K562 (cell line): ENCODE measurements at regions not wholly inside any gene's neighbourhood (a gene's known extent, or its start where the extent isn't known, plus 50 kb on each side); places are given as distances from the start of the nearest gene placed in this dataset.

Source experiments
- NFE2 ChIP-seq: IDR thresholded peaks from 2 replicates; pipeline ENCODE4 v1.6.1; 2014; ENCODE audit warnings: antibody characterized with exemption, low read depth
- TF ChIP-seq, protein P1 (sequence below), 3 experiments: IDR thresholded peaks in 2 of 3; conservative IDR thresholded peaks in 1 of 3; 2 replicates each; pipeline ENCODE4 v1.5.1; 2011 to 2012; ENCODE audit warnings: low read length in 3 of 3, mild to moderate bottlenecking in 3 of 3, control low read depth in 2 of 3, improper control_type of control experiment in 1 of 3, inconsistent platforms in 1 of 3, low read depth in 1 of 3, mixed read lengths in 1 of 3, moderate library complexity in 1 of 3; ENCODE audit not compliant: insufficient read depth in 2 of 3

DNA sequence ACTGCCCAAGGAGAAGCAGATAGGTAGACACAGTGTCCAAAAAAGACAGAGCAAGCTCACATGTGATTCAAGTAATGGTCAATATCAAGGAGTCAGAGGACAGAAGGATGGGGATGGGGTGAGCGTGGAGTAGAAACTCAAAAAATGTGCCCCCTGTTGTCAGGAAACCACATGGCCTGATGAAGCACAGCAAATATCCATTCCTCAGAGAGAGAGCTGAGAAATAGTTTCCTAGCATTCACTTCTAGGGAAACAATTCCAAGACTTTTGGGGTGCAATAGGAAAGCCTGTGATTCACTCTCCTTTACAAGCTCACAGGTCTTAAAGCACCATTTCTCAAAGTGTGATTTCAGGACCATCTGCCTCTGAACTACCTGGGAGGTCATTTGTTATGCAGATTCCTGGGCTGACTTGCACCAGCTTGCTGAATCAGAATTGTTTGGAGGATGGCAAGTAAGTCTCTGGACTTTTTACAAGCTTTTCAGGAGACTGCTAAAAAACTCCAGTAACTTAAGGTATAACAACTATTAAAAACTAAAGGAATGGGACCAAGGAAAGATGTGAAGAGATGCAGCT is 432.8 kb downstream of the HDGFL1 start:
- TF ChIP-seq, protein P1, sequence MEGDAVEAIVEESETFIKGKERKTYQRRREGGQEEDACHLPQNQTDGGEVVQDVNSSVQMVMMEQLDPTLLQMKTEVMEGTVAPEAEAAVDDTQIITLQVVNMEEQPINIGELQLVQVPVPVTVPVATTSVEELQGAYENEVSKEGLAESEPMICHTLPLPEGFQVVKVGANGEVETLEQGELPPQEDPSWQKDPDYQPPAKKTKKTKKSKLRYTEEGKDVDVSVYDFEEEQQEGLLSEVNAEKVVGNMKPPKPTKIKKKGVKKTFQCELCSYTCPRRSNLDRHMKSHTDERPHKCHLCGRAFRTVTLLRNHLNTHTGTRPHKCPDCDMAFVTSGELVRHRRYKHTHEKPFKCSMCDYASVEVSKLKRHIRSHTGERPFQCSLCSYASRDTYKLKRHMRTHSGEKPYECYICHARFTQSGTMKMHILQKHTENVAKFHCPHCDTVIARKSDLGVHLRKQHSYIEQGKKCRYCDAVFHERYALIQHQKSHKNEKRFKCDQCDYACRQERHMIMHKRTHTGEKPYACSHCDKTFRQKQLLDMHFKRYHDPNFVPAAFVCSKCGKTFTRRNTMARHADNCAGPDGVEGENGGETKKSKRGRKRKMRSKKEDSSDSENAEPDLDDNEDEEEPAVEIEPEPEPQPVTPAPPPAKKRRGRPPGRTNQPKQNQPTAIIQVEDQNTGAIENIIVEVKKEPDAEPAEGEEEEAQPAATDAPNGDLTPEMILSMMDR (IDR thresholded peaks at IDR 0.05 in 2 of 3, conservative IDR thresholded peaks at IDR 0.05 in 1 of 3; ENCODE audit: insufficient read depth in 2 of 3, low read depth in 1 of 3, low read length in 3 of 3): no peak
- TF ChIP-seq NFE2: no peak
